ENCODE measurements at regions not wholly inside any gene's neighbourhood (a gene's known extent, or its start where the extent isn't known, plus 50 kb on each side); places are given as distances from the start of the nearest gene placed in this dataset.
A peak's percentile ranks its signal among the peaks of the same experiment; 100 is the strongest.
"Not testable (repeated sequence)": the region's sequence is repeated elsewhere in the genome, so short reads cannot be mapped to it uniquely, and the experiment has no call there.

GRCh38 chr6:72457738-72458137, 164.1 kb upstream of the KCNQ5 start:
- peaks cover 10% of the 10 kb centered on the region for H3K27me3 Mint-ChIP-seq
- H3K4me3 Mint-ChIP-seq: no peak overlapping the region
- peaks cover 0 to 2% (median 0%) of the 10 kb centered on the region in 3 donors for H3K4me1 Mint-ChIP-seq
- no peak overlapping the region for H3K27ac Mint-ChIP-seq
- H3K36me3 Mint-ChIP-seq: no peaks in the 10 kb centered on the region
- peaks cover 0 to 3% (median 0%) of the 10 kb centered on the region in 3 donors for H3K9me3 Mint-ChIP-seq

GRCh38 chr6:72458521-72458920, 163.3 kb upstream of the KCNQ5 start:
- Mint-ChIP-seq H3K27me3 (peaks cover 5% of the 10 kb centered on the region), H3K36me3 (no peaks in the 10 kb centered on the region), H3K4me1 (peaks cover 0 to 2% (median 0%) of the 10 kb centered on the region in 3 donors), H3K4me3 (no peak overlapping the region), H3K27ac (no peak overlapping the region), H3K9me3 (peaks cover 0 to 3% (median 0%) of the 10 kb centered on the region in 3 donors)

- no peak overlapping the region for H3K4me3 Mint-ChIP-seq
- H3K27me3 Mint-ChIP-seq: peaks cover 4% of the 10 kb centered on the region
- H3K27ac Mint-ChIP-seq: no peak overlapping the region
- H3K9me3 Mint-ChIP-seq: peaks cover 0 to 1% (median 0%) of the 10 kb centered on the region in 3 donors
- H3K36me3 Mint-ChIP-seq: no peaks in the 10 kb centered on the region
- peaks cover 0 to 2% (median 0%) of the 10 kb centered on the region in 3 donors for H3K4me1 Mint-ChIP-seq
These were observed 160.7 kb upstream of the KCNQ5 start for GRCh38 chr6:72461144-72461543.

- H3K9me3 Mint-ChIP-seq: peaks cover 0 to 1% (median 0%) of the 10 kb centered on the region in 3 donors
- no peak overlapping the region for H3K4me3 Mint-ChIP-seq
- H3K27ac Mint-ChIP-seq: no peak overlapping the region
- H3K36me3 Mint-ChIP-seq: no peaks in the 10 kb centered on the region
- peaks cover 8% of the 10 kb centered on the region for H3K27me3 Mint-ChIP-seq
- no peaks in the 10 kb centered on the region for H3K4me1 Mint-ChIP-seq
These were observed 157.6 kb upstream of the KCNQ5 start for GRCh38 chr6:72464246-72464645.

- Mint-ChIP-seq H3K27me3 (peaks cover 8% of the 10 kb centered on the region), H3K9me3 (peaks cover 0 to 1% (median 0%) of the 10 kb centered on the region in 3 donors)
These were observed 156.8 kb upstream of the KCNQ5 start for GRCh38 chr6:72464791-72465691.

GRCh38 chr6:72466471-72466870, 155.4 kb upstream of the KCNQ5 start:
- no peak overlapping the region for H3K4me3 Mint-ChIP-seq
- H3K9me3 Mint-ChIP-seq: peaks cover 0 to 1% (median 0%) of the 10 kb centered on the region in 3 donors
- H3K27ac Mint-ChIP-seq: no peak overlapping the region
- H3K36me3 Mint-ChIP-seq: no peaks in the 10 kb centered on the region
- H3K27me3 Mint-ChIP-seq: peaks cover 10% of the 10 kb centered on the region
- H3K4me1 Mint-ChIP-seq: no peaks in the 10 kb centered on the region

More at GRCh38 chr6:72464791-72465691, 156.8 kb upstream of the KCNQ5 start:
- Mint-ChIP-seq H3K36me3 (no peaks in the 10 kb centered on the region), H3K27ac (no peak overlapping the region), H3K4me3 (no peak overlapping the region), H3K4me1 (no peaks in the 10 kb centered on the region)

- H3K9me3 Mint-ChIP-seq: no peaks in the 10 kb centered on the region
- no peaks in the 10 kb centered on the region for H3K4me1 Mint-ChIP-seq
- H3K27ac Mint-ChIP-seq: no peak overlapping the region
- H3K4me3 Mint-ChIP-seq: no peak overlapping the region
- H3K27me3 Mint-ChIP-seq: peaks cover 10% of the 10 kb centered on the region
- no peaks in the 10 kb centered on the region for H3K36me3 Mint-ChIP-seq
These were observed 154.8 kb upstream of the KCNQ5 start for GRCh38 chr6:72466971-72467566.

GRCh38 chr6:72469406-72469983, 152.4 kb upstream of the KCNQ5 start:
- not testable (repeated sequence) for H3K4me3 Mint-ChIP-seq, H3K36me3 Mint-ChIP-seq, H3K4me1 Mint-ChIP-seq, H3K9me3 Mint-ChIP-seq, H3K27me3 Mint-ChIP-seq, H3K27ac Mint-ChIP-seq

- no peaks in the 10 kb centered on the region for H3K9me3 Mint-ChIP-seq
- no peaks in the 10 kb centered on the region for H3K36me3 Mint-ChIP-seq
- peaks cover 4% of the 10 kb centered on the region for H3K27me3 Mint-ChIP-seq
- no peak overlapping the region for H3K27ac Mint-ChIP-seq
- no peak overlapping the region for H3K4me3 Mint-ChIP-seq
- H3K4me1 Mint-ChIP-seq: no peaks in the 10 kb centered on the region
These were observed 145.8 kb upstream of the KCNQ5 start for GRCh38 chr6:72476051-72476450.

- Mint-ChIP-seq H3K4me3 (no peak overlapping the region), H3K27me3 (peaks cover 4% of the 10 kb centered on the region), H3K36me3 (no peaks in the 10 kb centered on the region), H3K9me3 (no peaks in the 10 kb centered on the region), H3K4me1 (no peaks in the 10 kb centered on the region), H3K27ac (no peak overlapping the region)
These were observed 145.2 kb upstream of the KCNQ5 start for GRCh38 chr6:72476646-72477045.

GRCh38 chr6:72495441-72495840, 126.4 kb upstream of the KCNQ5 start:
- Mint-ChIP-seq H3K36me3 (peaks cover 2% of the 10 kb centered on the region), H3K27me3 (peaks cover 6% of the 10 kb centered on the region), H3K27ac (no peak overlapping the region), H3K4me1 (no peaks in the 10 kb centered on the region), H3K9me3 (peaks cover 0 to 1% (median 0%) of the 10 kb centered on the region in 3 donors), H3K4me3 (no peak overlapping the region)

GRCh38 chr6:72497186-72497585, 124.7 kb upstream of the KCNQ5 start:
- Mint-ChIP-seq H3K4me1 (no peaks in the 10 kb centered on the region), H3K27me3 (peaks cover 6% of the 10 kb centered on the region), H3K36me3 (no peaks in the 10 kb centered on the region), H3K4me3 (no peak overlapping the region), H3K9me3 (peaks cover 0 to 1% (median 0%) of the 10 kb centered on the region in 3 donors), H3K27ac (peak overlapping the region in 1 of 3 donors; percentile 49)

GRCh38 chr6:72500669-72501068, 121.2 kb upstream of the KCNQ5 start:
- no peaks in the 10 kb centered on the region for H3K4me1 Mint-ChIP-seq
- H3K27me3 Mint-ChIP-seq: peaks cover 8% of the 10 kb centered on the region
- no peaks in the 10 kb centered on the region for H3K36me3 Mint-ChIP-seq
- no peak overlapping the region for H3K4me3 Mint-ChIP-seq
- H3K9me3 Mint-ChIP-seq: peaks cover 0 to 1% (median 0%) of the 10 kb centered on the region in 3 donors
- H3K27ac Mint-ChIP-seq: no peak overlapping the region

- Mint-ChIP-seq H3K27ac (no peak overlapping the region), H3K4me3 (no peak overlapping the region), H3K9me3 (peaks cover 0 to 2% (median 0%) of the 10 kb centered on the region in 3 donors), H3K27me3 (peaks cover 2% of the 10 kb centered on the region), H3K36me3 (no peaks in the 10 kb centered on the region), H3K4me1 (no peaks in the 10 kb centered on the region)
These were observed 117.5 kb upstream of the KCNQ5 start for GRCh38 chr6:72504406-72504805.

- peaks cover 8% of the 10 kb centered on the region for H3K27me3 Mint-ChIP-seq
- H3K4me1 Mint-ChIP-seq: no peaks in the 10 kb centered on the region
- H3K27ac Mint-ChIP-seq: no peak overlapping the region
- H3K9me3 Mint-ChIP-seq: peaks cover 0 to 2% (median 0%) of the 10 kb centered on the region in 3 donors
- H3K36me3 Mint-ChIP-seq: no peaks in the 10 kb centered on the region
- no peak overlapping the region for H3K4me3 Mint-ChIP-seq
These were observed 116.4 kb upstream of the KCNQ5 start for GRCh38 chr6:72505446-72505845.

Measured in IgD-negative memory B cell (primary cell).